Mesenchymal stem cell (in vitro differentiated cells and primary cell): ENCODE measurements at regions not wholly inside any gene's neighbourhood (a gene's known extent, or its start where the extent isn't known, plus 50 kb on each side); places are given as distances from the start of the nearest gene placed in this dataset.

ENCODE experiments used
- DNase-seq: peaks from one replicate; pipeline ENCODE4 v3.0.0-alpha.2; 2013
- H2AFZ ChIP-seq: one replicate; pipeline ENCODE4 v1.6.1; 2013; ENCODE audit warnings: low read depth, mild to moderate bottlenecking, control low read depth, inconsistent platforms, low read length, moderate library complexity
- H2AK5ac ChIP-seq: 2 replicates; pipeline ENCODE4 v1.6.1; 2013; ENCODE audit warnings: low read length, moderate library complexity, mild to moderate bottlenecking, inconsistent platforms; ENCODE audit not compliant: severe bottlenecking
- H2BK120ac ChIP-seq: one replicate; pipeline ENCODE4 v1.6.1; 2013; ENCODE audit warnings: low read depth, mild to moderate bottlenecking, inconsistent platforms, low read length, moderate library complexity
- H2BK12ac ChIP-seq, 2 experiments: one replicate each; pipeline ENCODE4 v1.6.1; 2013; ENCODE audit warnings: inconsistent platforms in 2 of 2, low read length in 2 of 2, mild to moderate bottlenecking in 2 of 2, moderate library complexity in 2 of 2, control low read depth in 1 of 2
- H2BK15ac ChIP-seq: one replicate; pipeline ENCODE4 v1.6.1; 2013; ENCODE audit warnings: mild to moderate bottlenecking, low read depth, inconsistent platforms; ENCODE audit not compliant: poor library complexity, severe bottlenecking
- H2BK5ac ChIP-seq: 2 replicates; pipeline ENCODE4 v1.6.1; 2013; ENCODE audit warnings: low read depth, mild to moderate bottlenecking, low read length, control low read depth, inconsistent platforms; ENCODE audit not compliant: poor library complexity, severe bottlenecking
- H3K14ac ChIP-seq, 2 experiments: one replicate each; pipeline ENCODE4 v1.6.1; 2013; ENCODE audit warnings: inconsistent platforms in 2 of 2, low read length in 2 of 2, control low read depth in 1 of 2, mild to moderate bottlenecking in 1 of 2, moderate library complexity in 1 of 2
- H3K18ac ChIP-seq, 2 experiments: one replicate each; pipeline ENCODE4 v1.6.1; 2013; ENCODE audit warnings: inconsistent platforms in 2 of 2, low read length in 2 of 2, control low read depth in 1 of 2, low read depth in 1 of 2, mild to moderate bottlenecking in 1 of 2
- H3K23ac ChIP-seq, 2 experiments: one replicate each; pipeline ENCODE4 v1.6.1; 2013; ENCODE audit warnings: inconsistent platforms in 2 of 2, low read length in 2 of 2, mild to moderate bottlenecking in 2 of 2, moderate library complexity in 2 of 2, control low read depth in 1 of 2
- H3K27ac ChIP-seq: 2 replicates; pipeline ENCODE4 v1.5.1; 2013; ENCODE audit warnings: mild to moderate bottlenecking, moderate library complexity, low read length, control low read depth, inconsistent platforms; ENCODE audit not compliant: poor library complexity, severe bottlenecking
- H3K27me3 ChIP-seq, 2 experiments: 2 replicates each; pipeline versions ENCODE4 v1.6.1 to v1.7.0; 2013; ENCODE audit warnings: low read length in 2 of 2, mild to moderate bottlenecking in 2 of 2, moderate library complexity in 2 of 2, control low read depth in 1 of 2, inconsistent platforms in 1 of 2; ENCODE audit not compliant: control insufficient read depth in 1 of 2, insufficient read depth in 1 of 2
- H3K36me3 ChIP-seq, 2 experiments: 2 replicates each; pipeline versions ENCODE4 v1.6.1 to v1.7.0; 2013; ENCODE audit warnings: low read length in 2 of 2, control low read depth in 1 of 2, inconsistent platforms in 1 of 2, low read depth in 1 of 2, mild to moderate bottlenecking in 1 of 2; ENCODE audit not compliant: insufficient read depth in 2 of 2, control insufficient read depth in 1 of 2
- H3K4ac ChIP-seq, 2 experiments: one replicate each; pipeline ENCODE4 v1.6.1; 2013; ENCODE audit warnings: inconsistent platforms in 2 of 2, low read length in 2 of 2, mild to moderate bottlenecking in 2 of 2, moderate library complexity in 2 of 2, control low read depth in 1 of 2, low read depth in 1 of 2
- H3K4me1 ChIP-seq: 2 replicates; pipeline ENCODE4 v1.6.1; 2013; ENCODE audit warnings: low read depth, low read length, control low read depth; ENCODE audit not compliant: control insufficient read depth, insufficient read depth
- H3K4me2 ChIP-seq: 2 replicates; pipeline ENCODE4 v1.6.1; 2013; ENCODE audit warnings: low read length, mild to moderate bottlenecking, inconsistent platforms; ENCODE audit not compliant: poor library complexity, severe bottlenecking
- H3K4me3 ChIP-seq, 2 experiments: 2 replicates each; pipeline versions ENCODE4 v1.5.1 to v1.7.0; 2013; ENCODE audit warnings: low read length in 2 of 2, mild to moderate bottlenecking in 2 of 2, control low read depth in 1 of 2, low read depth in 1 of 2; ENCODE audit not compliant: insufficient read depth in 1 of 2
- H3K79me1 ChIP-seq: replicated peaks from 2 replicates; pipeline ENCODE4 v1.6.1; 2013; ENCODE audit warnings: mild to moderate bottlenecking, control low read depth, low read length, inconsistent platforms; ENCODE audit not compliant: poor library complexity, severe bottlenecking
- H3K9ac ChIP-seq: 2 replicates; pipeline ENCODE4 v1.7.0; 2013; ENCODE audit warnings: mild to moderate bottlenecking, low read length, moderate library complexity
- H3K9me3 ChIP-seq: 2 replicates; pipeline ENCODE4 v1.7.0; 2013; ENCODE audit warnings: mild to moderate bottlenecking, low read length; ENCODE audit not compliant: control insufficient read depth
- H4K8ac ChIP-seq: one replicate; pipeline ENCODE4 v1.6.1; 2013; ENCODE audit warnings: inconsistent platforms, mild to moderate bottlenecking, low read length, moderate library complexity
- H4K91ac ChIP-seq: one replicate; pipeline ENCODE4 v1.6.1; 2013; ENCODE audit warnings: mild to moderate bottlenecking, low read length, inconsistent platforms
- WGBS: methylation state at CpG from one replicate; pipeline ENCODE4 v1.1.7; 2013; ENCODE audit warnings: mixed read lengths; 5-methylcytosine and 5-hydroxymethylcytosine counted together

DNA sequence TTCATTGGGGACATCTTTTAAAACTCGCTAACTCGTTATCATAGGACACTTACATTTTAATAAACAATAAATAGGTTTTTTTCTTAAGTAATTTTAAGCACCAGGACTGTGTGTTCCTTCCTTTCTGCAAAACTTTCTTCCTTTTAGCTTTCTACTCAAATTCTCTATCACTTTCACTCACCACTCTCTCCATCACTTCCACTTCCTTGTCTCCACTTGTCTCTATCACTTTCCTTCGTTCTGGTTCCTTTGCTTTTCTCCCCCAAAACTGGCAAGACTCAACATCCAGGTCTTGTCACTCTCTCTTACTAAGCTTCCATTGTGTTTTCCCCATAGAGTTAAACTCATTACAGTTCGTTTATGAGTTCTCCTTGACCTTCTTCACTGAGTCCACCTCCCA is 99.0 kb downstream of the ZPLD1 start:
- H4K8ac ChIP-seq, result no peak overlapping the region
- no peaks in the 10 kb centered on the region for H3K9me3 ChIP-seq
- H3K4me3 ChIP-seq, result no peak overlapping the region
- H2AK5ac ChIP-seq, result no peak overlapping the region
- no peak for DNase-seq
- no peak overlapping the region for H3K4ac ChIP-seq
- peaks cover 0 to 8% of the 10 kb centered on the region in 2 experiments for H3K27me3 ChIP-seq
- no peak overlapping the region for H3K27ac ChIP-seq
- no peak overlapping the region for H4K91ac ChIP-seq
- H2BK5ac ChIP-seq, result no peak overlapping the region
- no peak overlapping the region for H2BK120ac ChIP-seq
- H3K23ac ChIP-seq, result no peak overlapping the region
- WGBS, result 67% methylated on average over 2 of the region's 4 CpGs
- no peak overlapping the region for H3K9ac ChIP-seq
- H3K18ac ChIP-seq, result no peak overlapping the region
- H3K79me1 ChIP-seq, result no peaks in the 10 kb centered on the region
- no peak overlapping the region for H2AFZ ChIP-seq
- no peak overlapping the region for H3K14ac ChIP-seq
- no peak overlapping the region for H2BK12ac ChIP-seq
- H2BK15ac ChIP-seq, result no peak overlapping the region
- H3K4me2 ChIP-seq, result no peak overlapping the region
- H3K36me3 ChIP-seq, result no peaks in the 10 kb centered on the region
- no peaks in the 10 kb centered on the region for H3K4me1 ChIP-seq

DNA sequence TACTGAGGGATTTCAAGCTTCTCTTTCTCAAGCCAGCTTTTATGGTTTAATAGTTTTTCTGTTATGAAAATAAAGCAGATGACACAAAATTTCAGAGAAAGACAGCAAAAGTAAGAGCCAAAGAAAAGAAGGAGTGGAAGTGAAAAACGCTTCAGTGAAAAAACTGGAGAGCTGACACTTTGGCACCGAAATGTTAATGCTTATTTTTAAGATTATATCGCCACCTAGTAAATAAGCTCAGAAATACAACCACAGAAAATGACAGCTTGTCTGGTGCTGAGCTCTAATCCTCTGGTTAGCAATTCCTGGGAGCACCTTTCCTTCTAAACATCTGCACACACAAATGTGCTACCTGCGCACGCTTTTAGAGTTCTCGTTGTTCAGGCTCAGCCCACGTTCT is 101.6 kb downstream of the ZPLD1 start:
- Histone ChIP-seq H4K91ac (no peak overlapping the region), H3K18ac (no peak overlapping the region), H3K27me3 (peaks cover 0 to 13% of the 10 kb centered on the region in 2 experiments), H4K8ac (no peak overlapping the region), H3K23ac (no peak overlapping the region), H2AK5ac (no peak overlapping the region), H2BK15ac (no peak overlapping the region), H3K4me2 (no peak overlapping the region), H3K36me3 (no peaks in the 10 kb centered on the region), H2BK120ac (no peak overlapping the region), H3K27ac (no peak overlapping the region), H2BK12ac (no peak overlapping the region), H3K4me1 (no peaks in the 10 kb centered on the region), H3K14ac (no peak overlapping the region), H3K9ac (no peak overlapping the region), H2AFZ (no peak overlapping the region), H3K79me1 (no peaks in the 10 kb centered on the region), H3K4ac (no peak overlapping the region), H3K4me3 (no peak overlapping the region), H3K9me3 (no peaks in the 10 kb centered on the region), H2BK5ac (no peak overlapping the region)
- peak; percentile 39 for DNase-seq
- 35% methylated on average over 7 of the region's 7 CpGs for WGBS

DNA sequence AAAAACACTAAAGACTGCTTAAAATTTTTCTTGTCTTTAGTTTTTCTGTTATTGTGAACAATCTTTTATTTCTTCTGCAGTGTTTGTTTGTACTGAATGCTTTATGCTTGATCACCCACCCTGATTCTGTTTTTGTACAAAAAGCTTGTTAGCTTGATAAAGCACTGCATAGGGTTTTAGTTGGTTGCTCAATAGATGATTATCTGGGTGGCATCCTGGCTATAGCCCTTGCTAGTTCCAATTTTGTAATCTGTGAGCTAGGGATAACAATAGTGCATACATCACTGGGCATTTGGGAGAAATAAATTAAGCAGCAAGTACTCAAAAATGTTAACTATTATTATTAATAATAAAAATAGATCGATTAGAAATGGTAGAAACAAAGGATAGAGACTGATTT is 102.3 kb downstream of the ZPLD1 start:
- Histone ChIP-seq H3K27me3 (peaks cover 0 to 13% of the 10 kb centered on the region in 2 experiments), H3K23ac (no peak overlapping the region), H2AK5ac (no peak overlapping the region), H3K4me2 (no peak overlapping the region), H3K18ac (no peak overlapping the region), H3K4me1 (no peaks in the 10 kb centered on the region), H3K79me1 (no peaks in the 10 kb centered on the region), H3K4me3 (no peak overlapping the region), H3K9me3 (no peaks in the 10 kb centered on the region), H2AFZ (no peak overlapping the region), H4K8ac (no peak overlapping the region), H3K4ac (no peak overlapping the region), H3K9ac (no peak overlapping the region), H2BK15ac (no peak overlapping the region), H3K14ac (no peak overlapping the region), H3K36me3 (no peaks in the 10 kb centered on the region), H2BK5ac (no peak overlapping the region), H2BK12ac (no peak overlapping the region), H3K27ac (no peak overlapping the region), H2BK120ac (no peak overlapping the region), H4K91ac (no peak overlapping the region)
- WGBS, result no CpG with 5 or more reads among the region's 1 CpG
- no peak for DNase-seq

DNA sequence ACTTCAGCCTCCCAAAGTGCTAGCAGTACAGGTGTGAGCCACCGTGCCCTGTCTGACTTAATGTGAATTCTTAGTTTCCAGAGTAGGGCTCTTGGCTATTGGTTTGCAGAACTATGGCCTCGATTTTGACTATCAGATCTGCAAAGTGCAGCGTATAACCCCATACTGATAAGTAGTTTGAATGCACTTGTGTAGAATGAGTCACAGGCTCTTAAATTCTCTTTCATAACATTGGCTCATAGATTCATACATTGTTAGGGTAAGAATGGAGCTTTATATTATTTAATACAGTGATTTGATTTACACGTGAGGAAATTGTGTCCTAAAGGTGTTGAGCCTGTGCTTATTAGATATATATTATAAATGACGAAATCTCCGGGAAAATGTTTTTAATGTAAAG is 109.9 kb downstream of the ZPLD1 start:
- H3K4me2 ChIP-seq, result no peak overlapping the region
- no peak overlapping the region for H2BK15ac ChIP-seq
- no peak overlapping the region for H2BK120ac ChIP-seq
- no peak overlapping the region for H2AFZ ChIP-seq
- H2BK5ac ChIP-seq, result no peak overlapping the region
- no peak for DNase-seq
- H3K27ac ChIP-seq, result no peak overlapping the region
- H3K27me3 ChIP-seq, result no peaks in the 10 kb centered on the region
- no peaks in the 10 kb centered on the region for H3K9me3 ChIP-seq
- H3K79me1 ChIP-seq, result no peaks in the 10 kb centered on the region
- no peak overlapping the region for H2BK12ac ChIP-seq
- H3K4ac ChIP-seq, result no peak overlapping the region
- H3K4me3 ChIP-seq, result no peak overlapping the region
- no peak overlapping the region for H3K14ac ChIP-seq
- no peak overlapping the region for H3K23ac ChIP-seq
- no peaks in the 10 kb centered on the region for H3K36me3 ChIP-seq
- H4K91ac ChIP-seq, result no peak overlapping the region
- no peak overlapping the region for H3K18ac ChIP-seq
- H2AK5ac ChIP-seq, result no peak overlapping the region
- H4K8ac ChIP-seq, result no peak overlapping the region
- H3K9ac ChIP-seq, result no peak overlapping the region
- no peaks in the 10 kb centered on the region for H3K4me1 ChIP-seq
- 77% methylated on average over 5 of the region's 6 CpGs for WGBS
